GM18499 (cell line): ENCODE measurements at regions not wholly inside any gene's neighbourhood (a gene's known extent, or its start where the extent isn't known, plus 50 kb on each side); places are given as distances from the start of the nearest gene placed in this dataset.
"Not testable (repeated sequence)": the region's sequence is repeated elsewhere in the genome, so short reads cannot be mapped to it uniquely, and the experiment has no call there.

Source experiments
- ATAC-seq: cut with Tn5 transposase; IDR thresholded peaks from one replicate; pipeline ENCODE4 v1.9.1; 2021; ENCODE audit warnings: moderate number of reproducible peaks; ENCODE audit not compliant: insufficient read depth, unreplicated experiment

- ATAC-seq: no peak
Measured at GRCh38 chr4:189664693-189665250, 275.9 kb upstream of the FRG1 start.

- not testable (repeated sequence) for ATAC-seq
Measured at GRCh38 chr4:189665712-189666305, 274.9 kb upstream of the FRG1 start.

GRCh38 chr4:189667386-189667785 lies 273.3 kb upstream of the FRG1 start:
- ATAC-seq: not testable (repeated sequence)

GRCh38 chr4:189697675-189698245 lies 242.9 kb upstream of the FRG1 start:
- not testable (repeated sequence) for ATAC-seq

GRCh38 chr4:189703000-189703399 lies 237.7 kb upstream of the FRG1 start:
- not testable (repeated sequence) for ATAC-seq

- ATAC-seq: peak; percentile 25
Measured at GRCh38 chr4:189706821-189707220, 233.9 kb upstream of the FRG1 start.

- peak; percentile 92 for ATAC-seq
Measured at GRCh38 chr4:189707227-189707626, 233.4 kb upstream of the FRG1 start.

GRCh38 chr4:189711956-189712355 lies 228.7 kb upstream of the FRG1 start:
- ATAC-seq: not testable (repeated sequence)

- ATAC-seq: not testable (repeated sequence)
Measured at GRCh38 chr4:189721016-189721993, 219.4 kb upstream of the FRG1 start.

- not testable (repeated sequence) for ATAC-seq
Measured at GRCh38 chr4:189722324-189723003, 218.2 kb upstream of the FRG1 start.

GRCh38 chr4:189727982-189728638 lies 212.6 kb upstream of the FRG1 start:
- not testable (repeated sequence) for ATAC-seq

GRCh38 chr4:189731989-189732388 lies 208.7 kb upstream of the FRG1 start:
- ATAC-seq: not testable (repeated sequence)

GRCh38 chr4:189733507-189733906 lies 207.2 kb upstream of the FRG1 start:
- ATAC-seq: not testable (repeated sequence)

GRCh38 chr4:189734648-189735267 lies 205.9 kb upstream of the FRG1 start:
- not testable (repeated sequence) for ATAC-seq

GRCh38 chr4:189736656-189737055 lies 204.0 kb upstream of the FRG1 start:
- not testable (repeated sequence) for ATAC-seq

- not testable (repeated sequence) for ATAC-seq
Measured at GRCh38 chr4:189740118-189740517, 200.6 kb upstream of the FRG1 start.

GRCh38 chr4:189740873-189741272 lies 199.8 kb upstream of the FRG1 start:
- ATAC-seq: no peak

GRCh38 chr4:189753092-189753491 lies 187.6 kb upstream of the FRG1 start:
- ATAC-seq: not testable (repeated sequence)

GRCh38 chr4:189763583-189763982 lies 177.1 kb upstream of the FRG1 start:
- ATAC-seq: no peak
